SK-N-SH treated with all-trans-retinoic acid at 6 μM for 48 hours (cell line): ENCODE measurements at regions not wholly inside any gene's neighbourhood (a gene's known extent, or its start where the extent isn't known, plus 50 kb on each side); places are given as distances from the start of the nearest gene placed in this dataset.

Experiments used
- ARNTL ChIP-seq: fragments of 450-650 bp; formaldehyde crosslinking; IDR thresholded peaks from 2 replicates; pipeline ENCODE4 v1.5.0; 2020; ENCODE audit warnings: low read depth, mild to moderate bottlenecking, moderate library complexity, borderline replicate concordance
- CSDC2 ChIP-seq: fragments of 250-450 bp; sonication (Bioruptor Pico); IDR thresholded peaks from 2 replicates; pipeline ENCODE4 v1.5.0; 2020; ENCODE audit warnings: mild to moderate bottlenecking, moderate library complexity
- CSRNP3 ChIP-seq: fragments of 250-450 bp; sonication (Bioruptor Pico); IDR thresholded peaks from 2 replicates; pipeline ENCODE4 v1.5.1; 2021; ENCODE audit warnings: mild to moderate bottlenecking, moderate library complexity
- ESRRG ChIP-seq: fragments of 250-450 bp; sonication (Bioruptor Pico); IDR thresholded peaks from 2 replicates; pipeline ENCODE4 v1.6.1; 2021; ENCODE audit warnings: mild to moderate bottlenecking
- ISL1 ChIP-seq: fragments of 250-450 bp; sonication (Bioruptor Pico); IDR thresholded peaks from 2 replicates; pipeline ENCODE4 v2.1.2; 2022; ENCODE audit warnings: mild to moderate bottlenecking, moderate library complexity
- RARB ChIP-seq: fragments of 250-450 bp; sonication (Bioruptor Pico); IDR thresholded peaks from 2 replicates; pipeline ENCODE4 v1.8.0; 2021; ENCODE audit warnings: mild to moderate bottlenecking, moderate library complexity
- SNAI2 ChIP-seq: fragments of 250-450 bp; sonication (Bioruptor Pico); IDR thresholded peaks from 2 replicates; pipeline ENCODE4 v1.5.0; 2020; ENCODE audit warnings: mild to moderate bottlenecking, moderate library complexity
- ZC3H10 ChIP-seq: fragments of 250-450 bp; sonication (Bioruptor Pico); IDR thresholded peaks from 2 replicates; pipeline ENCODE4 v1.5.1; 2021; ENCODE audit warnings: mild to moderate bottlenecking, moderate library complexity
- ZFP3 ChIP-seq: fragments of 250-450 bp; sonication (Bioruptor Pico); IDR thresholded peaks from 2 replicates; pipeline ENCODE4 v1.5.0; 2020; ENCODE audit warnings: mild to moderate bottlenecking, moderate library complexity
- ZNF565 ChIP-seq: fragments of 450-650 bp; formaldehyde crosslinking; conservative IDR thresholded peaks from 2 replicates; pipeline ENCODE4 v1.5.0; 2020; ENCODE audit warnings: low read depth, mild to moderate bottlenecking, moderate library complexity
- TF ChIP-seq, protein P1 (sequence below): fragments of 250-450 bp; sonication (Bioruptor Pico); IDR thresholded peaks from 2 replicates; pipeline ENCODE4 v1.5.0; 2020; ENCODE audit warnings: mild to moderate bottlenecking, moderate library complexity

DNA sequence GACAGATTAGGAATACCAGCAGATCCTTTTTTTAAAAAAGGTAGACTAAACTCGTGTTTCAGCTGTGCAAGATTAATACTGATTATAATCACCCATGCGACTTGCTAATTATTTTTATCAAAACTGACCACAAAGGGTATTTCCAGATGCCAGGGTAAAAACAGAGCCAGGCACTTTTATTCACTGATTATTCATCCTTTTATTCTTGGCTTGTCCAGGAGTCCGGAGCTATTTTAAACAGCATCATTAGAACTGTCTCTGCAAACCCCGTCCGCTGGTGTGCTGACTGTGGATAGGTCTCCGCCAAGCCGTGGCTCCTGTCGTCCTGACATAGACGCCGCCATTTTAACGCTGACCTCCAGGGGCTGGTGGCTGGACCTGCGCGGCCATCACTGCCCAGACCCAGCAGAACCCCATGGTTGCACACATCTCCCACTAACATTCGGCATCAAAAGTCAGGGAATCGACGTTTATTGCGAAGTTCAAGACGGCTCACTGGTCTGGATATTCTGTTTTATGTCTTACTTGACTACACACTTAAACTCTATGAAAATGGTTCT, 364.8 kb downstream of the THBS2 start:
- TF ChIP-seq ESRRG (CRISPR knock-in tag), result no peak
- no peak for TF ChIP-seq ARNTL
- TF ChIP-seq ISL1, result no peak
- no peak for TF ChIP-seq SNAI2 (CRISPR knock-in tag)
- TF ChIP-seq RARB (CRISPR knock-in tag), result no peak
- no peak for TF ChIP-seq CSRNP3 (CRISPR knock-in tag)
- no peak for TF ChIP-seq ZC3H10 (CRISPR knock-in tag)
- TF ChIP-seq, protein P1, sequence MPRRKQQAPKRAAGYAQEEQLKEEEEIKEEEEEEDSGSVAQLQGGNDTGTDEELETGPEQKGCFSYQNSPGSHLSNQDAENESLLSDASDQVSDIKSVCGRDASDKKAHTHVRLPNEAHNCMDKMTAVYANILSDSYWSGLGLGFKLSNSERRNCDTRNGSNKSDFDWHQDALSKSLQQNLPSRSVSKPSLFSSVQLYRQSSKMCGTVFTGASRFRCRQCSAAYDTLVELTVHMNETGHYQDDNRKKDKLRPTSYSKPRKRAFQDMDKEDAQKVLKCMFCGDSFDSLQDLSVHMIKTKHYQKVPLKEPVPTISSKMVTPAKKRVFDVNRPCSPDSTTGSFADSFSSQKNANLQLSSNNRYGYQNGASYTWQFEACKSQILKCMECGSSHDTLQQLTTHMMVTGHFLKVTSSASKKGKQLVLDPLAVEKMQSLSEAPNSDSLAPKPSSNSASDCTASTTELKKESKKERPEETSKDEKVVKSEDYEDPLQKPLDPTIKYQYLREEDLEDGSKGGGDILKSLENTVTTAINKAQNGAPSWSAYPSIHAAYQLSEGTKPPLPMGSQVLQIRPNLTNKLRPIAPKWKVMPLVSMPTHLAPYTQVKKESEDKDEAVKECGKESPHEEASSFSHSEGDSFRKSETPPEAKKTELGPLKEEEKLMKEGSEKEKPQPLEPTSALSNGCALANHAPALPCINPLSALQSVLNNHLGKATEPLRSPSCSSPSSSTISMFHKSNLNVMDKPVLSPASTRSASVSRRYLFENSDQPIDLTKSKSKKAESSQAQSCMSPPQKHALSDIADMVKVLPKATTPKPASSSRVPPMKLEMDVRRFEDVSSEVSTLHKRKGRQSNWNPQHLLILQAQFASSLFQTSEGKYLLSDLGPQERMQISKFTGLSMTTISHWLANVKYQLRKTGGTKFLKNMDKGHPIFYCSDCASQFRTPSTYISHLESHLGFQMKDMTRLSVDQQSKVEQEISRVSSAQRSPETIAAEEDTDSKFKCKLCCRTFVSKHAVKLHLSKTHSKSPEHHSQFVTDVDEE, result no peak
- TF ChIP-seq ZNF565, result no peak
- no peak for TF ChIP-seq CSDC2 (CRISPR knock-in tag)
- no peak for TF ChIP-seq ZFP3 (CRISPR knock-in tag)
